Testis (tissue), 2 donors: ENCODE measurements at regions not wholly inside any gene's neighbourhood (a gene's known extent, or its start where the extent isn't known, plus 50 kb on each side); places are given as distances from the start of the nearest gene placed in this dataset.

ENCODE experiments used
- DNase-seq: peaks from one replicate; pipeline ENCODE4 v3.0.0-alpha.2; 2019
- H3K27ac ChIP-seq, 2 donors: fragments of 200-600 bp; sonication (generic); one replicate each; pipeline ENCODE4 v1.5.1; 2019
- H3K27me3 ChIP-seq: fragments of 200-600 bp; sonication (generic); one replicate; pipeline ENCODE4 v1.5.1; 2019
- H3K36me3 ChIP-seq: fragments of 200-600 bp; sonication (generic); one replicate; pipeline ENCODE4 v1.5.1; 2017; ENCODE audit warnings: low read depth; ENCODE audit errors: missing control alignments
- H3K4me1 ChIP-seq: fragments of 200-600 bp; sonication (generic); one replicate; pipeline ENCODE4 v1.5.1; 2019
- H3K4me3 ChIP-seq, 2 donors: fragments of 200-600 bp; sonication (generic); one replicate each; pipeline ENCODE4 v1.5.1; 2017 to 2019
- H3K9me3 ChIP-seq: fragments of 200-600 bp; sonication (generic); one replicate; pipeline ENCODE4 v1.5.1; 2017
- POLR2A ChIP-seq: fragments of 450-650 bp; IDR thresholded peaks from one replicate; pipeline ENCODE4 v1.6.1; 2017; ENCODE audit warnings: antibody characterized with exemption, mild to moderate bottlenecking, moderate library complexity
- WGBS, 2 donors: methylation state at CpG; one replicate each; pipeline ENCODE4 v1.1.5; 2018; 5-methylcytosine and 5-hydroxymethylcytosine counted together
- intact Hi-C: fragments of 100-400 bp; cut with DNase I; formaldehyde crosslinking; loops from one replicate; pipeline ENCODE4 v1.15.1; 2023; ENCODE audit warnings: low total_unique reads
- TF ChIP-seq, protein P1 (sequence below), 3 experiments: fragments of 450-650 bp in 2 of 3; fragments of 200-600 bp in 1 of 3; sonication (generic) in 1 of 3; IDR thresholded peaks; one replicate each; pipeline ENCODE4 v1.5.1; 2016 to 2019; ENCODE audit warnings: antibody characterized with exemption in 3 of 3, mild to moderate bottlenecking in 2 of 3, moderate library complexity in 1 of 3

DNA sequence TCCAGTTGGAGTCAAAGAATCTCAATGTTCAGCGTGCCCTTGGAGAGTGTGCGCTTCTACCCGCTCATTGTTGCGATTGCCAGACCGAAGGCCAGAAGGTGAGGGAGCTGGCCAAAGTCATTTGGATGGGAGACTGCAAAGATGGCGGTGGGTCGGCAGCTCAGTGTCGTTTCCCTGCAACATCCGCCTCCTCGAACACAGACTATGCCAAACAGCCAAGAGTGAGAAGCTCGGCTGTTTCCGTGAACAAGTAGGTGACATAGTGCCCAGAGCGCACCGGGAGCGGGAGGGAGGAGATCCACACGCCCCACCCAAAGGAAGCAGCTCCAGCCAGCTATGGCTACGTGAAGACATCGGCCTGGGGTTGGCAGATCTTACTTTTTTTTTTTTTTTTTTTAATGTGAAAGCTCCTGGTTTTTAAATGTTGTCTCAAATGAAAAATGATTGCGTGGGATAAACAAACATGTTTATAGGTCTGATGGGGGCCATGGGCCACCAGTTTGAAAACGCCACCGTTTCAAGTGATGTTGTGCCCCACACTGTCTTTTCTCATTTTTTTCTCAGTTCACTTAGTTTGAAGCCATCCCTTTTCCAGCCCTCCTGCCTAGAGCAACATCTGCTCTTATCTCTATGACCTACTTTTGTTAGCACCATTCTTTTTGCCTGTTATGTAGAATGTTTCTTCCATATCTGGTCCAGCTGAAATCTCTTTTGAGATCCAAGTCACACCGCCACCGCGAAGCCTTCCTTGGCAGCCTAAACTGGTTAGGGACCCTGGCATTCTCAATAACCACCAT, 682.4 kb downstream of the RNF144A start:
- Histone ChIP-seq H3K4me3 (peak overlapping the region in 1 of 2 donors; percentile 32), H3K27me3 (no peaks in the 10 kb centered on the region), H3K27ac (no peak overlapping the region), H3K36me3 (no peaks in the 10 kb centered on the region), H3K9me3 (no peaks in the 10 kb centered on the region), H3K4me1 (no peaks in the 10 kb centered on the region)
- WGBS, 2 donors = 48 to 76% methylated on average over 24 of the region's 24 CpGs
- DNase-seq = no peak
- TF ChIP-seq, protein P1, sequence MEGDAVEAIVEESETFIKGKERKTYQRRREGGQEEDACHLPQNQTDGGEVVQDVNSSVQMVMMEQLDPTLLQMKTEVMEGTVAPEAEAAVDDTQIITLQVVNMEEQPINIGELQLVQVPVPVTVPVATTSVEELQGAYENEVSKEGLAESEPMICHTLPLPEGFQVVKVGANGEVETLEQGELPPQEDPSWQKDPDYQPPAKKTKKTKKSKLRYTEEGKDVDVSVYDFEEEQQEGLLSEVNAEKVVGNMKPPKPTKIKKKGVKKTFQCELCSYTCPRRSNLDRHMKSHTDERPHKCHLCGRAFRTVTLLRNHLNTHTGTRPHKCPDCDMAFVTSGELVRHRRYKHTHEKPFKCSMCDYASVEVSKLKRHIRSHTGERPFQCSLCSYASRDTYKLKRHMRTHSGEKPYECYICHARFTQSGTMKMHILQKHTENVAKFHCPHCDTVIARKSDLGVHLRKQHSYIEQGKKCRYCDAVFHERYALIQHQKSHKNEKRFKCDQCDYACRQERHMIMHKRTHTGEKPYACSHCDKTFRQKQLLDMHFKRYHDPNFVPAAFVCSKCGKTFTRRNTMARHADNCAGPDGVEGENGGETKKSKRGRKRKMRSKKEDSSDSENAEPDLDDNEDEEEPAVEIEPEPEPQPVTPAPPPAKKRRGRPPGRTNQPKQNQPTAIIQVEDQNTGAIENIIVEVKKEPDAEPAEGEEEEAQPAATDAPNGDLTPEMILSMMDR (IDR thresholded peaks at IDR 0.05) = no peak
- no peak for TF ChIP-seq POLR2A
- intact Hi-C loops = no loop called here

DNA sequence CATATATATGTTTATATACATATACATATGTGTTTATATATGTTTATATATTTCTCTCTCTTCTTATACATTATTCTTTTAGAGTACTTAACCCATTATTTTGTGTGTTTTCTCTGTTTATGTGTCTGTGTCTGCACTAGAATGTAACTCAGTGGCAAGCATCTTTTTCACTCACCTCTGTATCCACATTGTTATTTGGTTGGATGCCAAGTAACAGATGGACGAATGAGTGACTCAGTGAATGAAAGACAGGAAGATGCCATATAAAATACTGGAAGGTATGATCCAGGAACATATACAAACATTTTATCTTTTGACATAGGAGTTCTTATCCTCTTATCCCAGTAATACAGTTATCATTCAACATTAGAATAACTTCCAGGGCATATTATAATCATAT, 684.8 kb downstream of the RNF144A start:
- no peaks in the 10 kb centered on the region for H3K4me1 ChIP-seq
- no peaks in the 10 kb centered on the region for H3K27me3 ChIP-seq
- H3K36me3 ChIP-seq = no peaks in the 10 kb centered on the region
- no peak overlapping the region for H3K27ac ChIP-seq
- WGBS, 2 donors = 64 to 72% methylated on average over 1 of the region's 1 CpG
- H3K4me3 ChIP-seq = no peak overlapping the region
- intact Hi-C loops = no loop called here
- TF ChIP-seq, protein P1 (IDR thresholded peaks at IDR 0.05) = no peak
- TF ChIP-seq POLR2A = no peak
- no peaks in the 10 kb centered on the region for H3K9me3 ChIP-seq
- DNase-seq = no peak

DNA sequence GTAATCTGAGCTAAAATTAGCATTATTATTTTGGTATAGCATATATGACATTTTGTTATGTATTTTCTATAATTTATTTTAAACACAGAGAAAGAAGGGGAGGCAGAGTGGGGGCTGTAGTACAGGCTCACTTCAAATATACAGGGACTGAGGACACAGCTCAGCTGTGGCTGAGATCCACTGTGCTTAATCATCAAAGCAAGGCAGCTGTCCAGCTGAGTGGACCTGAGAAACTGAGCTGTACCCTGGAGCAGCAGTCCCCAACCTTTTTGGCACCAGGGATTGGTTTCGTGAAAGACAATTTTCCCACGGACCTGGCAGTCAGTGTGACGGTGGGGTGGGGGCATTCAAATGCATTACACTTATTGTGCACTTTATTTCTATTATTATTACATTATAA, 687.2 kb downstream of the RNF144A start:
- Histone ChIP-seq H3K36me3 (no peaks in the 10 kb centered on the region), H3K27ac (no peak overlapping the region), H3K27me3 (no peaks in the 10 kb centered on the region), H3K9me3 (no peaks in the 10 kb centered on the region), H3K4me1 (no peaks in the 10 kb centered on the region), H3K4me3 (no peak overlapping the region)
- intact Hi-C loops = no loop called here
- WGBS, 2 donors = 94% methylated on average over 3 of the region's 3 CpGs
- no peak for DNase-seq
- TF ChIP-seq, protein P1 (IDR thresholded peaks at IDR 0.05) = no peak
- no peak for TF ChIP-seq POLR2A

DNA sequence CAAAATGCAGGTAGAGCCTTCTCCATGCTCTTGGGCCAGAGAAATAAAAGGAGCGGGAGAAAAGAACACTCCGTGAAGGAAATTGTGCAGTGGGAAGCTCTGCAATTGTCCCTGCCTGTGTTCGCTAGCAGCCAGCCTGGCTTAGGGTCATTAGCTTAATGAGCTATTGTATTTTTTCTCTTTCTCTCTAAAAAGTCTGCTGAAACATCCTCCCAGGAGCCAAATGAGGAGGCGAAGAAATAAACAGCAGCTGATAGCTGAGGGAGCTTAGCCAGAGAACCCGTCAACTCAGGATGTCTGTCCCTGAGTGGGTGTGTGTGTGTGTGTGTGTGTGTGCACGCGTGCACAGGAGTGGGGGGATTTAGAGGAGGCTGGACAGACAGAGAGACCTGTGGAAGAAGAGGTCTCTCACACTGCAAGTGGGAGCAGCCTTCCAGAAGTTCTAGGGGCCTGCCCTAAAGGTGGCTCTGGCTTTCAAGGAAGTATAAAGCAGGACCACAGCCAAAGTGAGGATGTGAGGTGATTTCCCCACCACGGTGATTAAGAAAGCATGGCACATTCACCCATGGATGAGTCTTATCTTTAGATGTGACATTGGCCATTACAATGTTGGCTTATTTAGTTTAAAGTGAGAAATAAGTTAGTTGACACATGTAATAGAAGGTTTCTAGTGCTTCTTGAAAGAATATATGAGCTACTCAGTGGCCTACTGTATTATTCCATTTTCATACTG, 690.4 kb downstream of the RNF144A start:
- H3K4me3 ChIP-seq = no peak overlapping the region
- intact Hi-C loops = no loop called here
- no peaks in the 10 kb centered on the region for H3K4me1 ChIP-seq
- H3K36me3 ChIP-seq = no peaks in the 10 kb centered on the region
- DNase-seq = no peak
- no peaks in the 10 kb centered on the region for H3K9me3 ChIP-seq
- no peak overlapping the region for H3K27ac ChIP-seq
- H3K27me3 ChIP-seq = no peaks in the 10 kb centered on the region
- 33 to 52% methylated on average over 8 of the region's 8 CpGs for WGBS, 2 donors
- TF ChIP-seq, protein P1 (IDR thresholded peaks at IDR 0.05) = no peak
- TF ChIP-seq POLR2A = no peak
